H1 (cell line): ENCODE measurements at regions not wholly inside any gene's neighbourhood (a gene's known extent, or its start where the extent isn't known, plus 50 kb on each side); places are given as distances from the start of the nearest gene placed in this dataset.
"Not testable (repeated sequence)": the region's sequence is repeated elsewhere in the genome, so short reads cannot be mapped to it uniquely, and the experiment has no call there.

Experiments
- CTCF ChIP-seq, 3 experiments: IDR thresholded peaks; 1 replicate in 2 of 3; 2 replicates in 1 of 3; pipeline versions ENCODE4 v1.5.1 to v1.6.1; 2011; ENCODE audit warnings: low read length in 3 of 3, mild to moderate bottlenecking in 3 of 3, inconsistent platforms in 2 of 3, low read depth in 1 of 3, moderate library complexity in 1 of 3; ENCODE audit not compliant: insufficient read depth in 1 of 3; ENCODE audit errors: control extremely low read depth in 1 of 3
- EGR1 ChIP-seq: IDR thresholded peaks from 2 replicates; pipeline ENCODE4 v1.6.1; 2011; ENCODE audit warnings: low read depth, low read length, borderline replicate concordance

- not testable (repeated sequence) for TF ChIP-seq EGR1; CTCF (IDR thresholded peaks at IDR 0.05; ENCODE audit: control extremely low read depth in 1 of 3, insufficient read depth in 1 of 3, low read depth in 1 of 3, low read length in 3 of 3)
Observed at GRCh38 chr4:42292192-42292591, 105.1 kb upstream of the SHISA3 start.
